Stimulated activated naive CD4-positive, alpha-beta T cell (primary cell): ENCODE measurements at regions not wholly inside any gene's neighbourhood (a gene's known extent, or its start where the extent isn't known, plus 50 kb on each side); places are given as distances from the start of the nearest gene placed in this dataset.

Experiments
- DNase-seq, 6 experiments: peaks; one replicate each; lab custom pipeline; 2025; lab: John Stamatoyannopoulos, UW

- DNase-seq, result no peak
These were observed 281.5 kb downstream of the EN1 start for GRCh38 chr2:118565786-118566540.

DNA sequence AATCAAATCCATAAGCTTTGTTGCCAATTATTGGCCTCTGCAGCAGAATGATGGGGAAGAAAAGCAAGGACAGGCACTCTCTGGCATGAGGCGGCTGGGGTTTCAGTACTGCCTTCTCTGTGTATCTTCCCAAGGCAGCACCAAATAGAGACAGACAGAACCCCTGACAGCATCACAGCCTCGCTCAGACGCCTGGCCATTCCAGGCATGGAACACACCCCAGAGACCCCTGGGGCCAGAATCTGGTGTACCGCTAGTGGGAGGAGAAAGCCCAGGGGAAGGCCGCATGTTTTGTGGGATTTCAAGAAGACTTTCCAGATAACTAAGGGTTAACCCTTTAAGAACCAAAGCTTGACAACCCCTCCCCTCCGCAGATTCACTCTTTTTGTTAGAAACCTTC, 282.1 kb downstream of the EN1 start:
- no peak for DNase-seq

GRCh38 chr2:118562144-118562543, 285.3 kb downstream of the EN1 start:
- DNase-seq, result no peak

DNA sequence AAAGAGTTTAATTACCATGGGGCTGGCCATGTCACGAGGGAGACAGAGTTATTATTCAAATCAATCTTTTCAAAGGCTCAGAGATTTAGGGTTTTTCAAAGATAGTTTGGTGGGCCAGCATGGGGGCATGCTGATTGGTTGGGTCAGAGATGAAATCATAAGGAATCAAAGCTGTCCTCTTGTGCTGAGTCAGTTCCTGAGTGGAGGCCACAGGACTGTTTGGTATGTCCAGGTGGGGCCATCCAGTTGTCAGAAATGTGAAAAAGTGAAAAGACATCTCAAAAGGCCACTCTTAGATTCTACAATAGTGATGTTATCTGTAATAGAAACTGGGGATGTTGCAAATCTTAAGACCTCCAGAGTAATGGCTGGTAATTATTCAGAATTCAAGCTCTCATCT, 288.6 kb downstream of the EN1 start:
- DNase-seq, result no peak

GRCh38 chr2:118557791-118558190, 289.7 kb downstream of the EN1 start:
- no peak for DNase-seq

DNA sequence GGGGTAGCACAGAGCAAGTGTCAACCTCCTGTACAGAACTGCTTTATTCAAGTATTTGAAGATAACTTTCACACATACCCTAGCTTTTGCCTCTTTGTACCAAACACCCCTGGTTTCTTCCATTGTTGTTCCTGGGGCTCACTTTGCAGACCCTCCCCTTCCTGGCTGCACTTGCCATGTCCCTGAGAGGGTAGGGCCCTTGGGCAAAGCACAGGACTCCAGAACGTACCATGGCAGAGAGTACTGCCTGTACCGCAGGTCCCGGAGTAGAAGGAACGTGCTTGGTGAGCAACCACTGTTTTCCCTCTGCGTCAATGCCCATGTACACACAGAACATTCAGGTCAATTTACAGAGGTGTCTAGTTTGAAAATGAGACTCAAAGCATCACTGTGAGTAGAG, 290.4 kb downstream of the EN1 start:
- DNase-seq, result no peak

DNA sequence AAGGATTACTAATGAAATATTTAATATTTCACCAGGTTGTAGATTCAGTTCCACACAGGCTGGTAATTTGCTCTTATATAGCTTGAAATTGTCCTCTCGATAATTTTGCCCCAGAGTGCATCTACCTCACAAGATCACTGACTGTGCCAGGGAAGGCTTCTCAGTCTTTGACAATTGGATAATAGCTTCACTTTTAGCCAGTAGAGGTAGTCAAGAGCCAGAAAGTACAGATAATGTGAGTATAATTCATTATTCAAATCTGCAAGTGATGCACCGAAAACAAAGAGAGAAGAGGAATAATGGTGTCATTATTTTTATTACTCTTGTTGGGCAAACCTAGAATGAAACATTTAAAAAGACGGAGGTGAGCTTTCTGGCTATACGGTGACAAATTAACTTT, 292.8 kb downstream of the EN1 start:
- DNase-seq, result no peak

DNA sequence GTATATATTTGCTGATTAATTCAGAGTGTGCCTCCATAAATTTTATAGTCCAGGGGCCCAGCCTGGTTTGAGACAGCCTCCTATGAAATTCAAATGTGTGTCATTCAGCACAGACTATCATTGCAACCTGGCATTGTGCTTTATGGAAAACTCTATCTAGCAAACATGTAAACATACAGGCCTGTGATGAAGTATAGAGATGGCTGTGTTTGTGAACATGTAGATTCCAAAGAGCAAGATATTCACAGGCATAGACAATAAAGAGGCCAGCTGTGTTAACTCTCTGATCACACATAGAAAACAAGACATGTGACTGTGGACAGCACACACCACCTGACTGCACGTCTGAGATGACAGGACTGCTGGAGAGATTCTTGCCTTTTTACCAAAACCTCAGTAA, 297.9 kb downstream of the EN1 start:
- no peak for DNase-seq

- DNase-seq, result no peak
These were observed 298.5 kb downstream of the EN1 start for GRCh38 chr2:118548880-118549488.

DNA sequence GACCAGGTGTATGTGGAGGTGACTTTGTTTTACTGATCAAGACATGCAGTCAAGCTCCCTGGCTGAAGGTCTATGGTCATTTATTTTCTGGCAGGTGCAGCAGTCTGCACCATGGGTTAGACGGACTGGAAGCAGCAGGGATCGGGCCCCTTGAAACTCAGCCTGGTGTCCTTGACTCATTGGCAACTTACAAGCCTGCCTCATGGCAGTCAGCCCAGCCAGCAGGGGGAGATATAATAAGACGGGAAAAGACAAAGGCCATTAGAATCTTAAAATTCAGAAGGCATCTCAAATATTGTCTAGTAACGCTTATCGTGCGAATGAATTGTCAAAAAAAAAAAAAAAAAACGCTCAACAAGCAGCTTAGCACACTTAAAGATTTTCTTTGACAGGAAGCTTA, 308.2 kb downstream of the EN1 start:
- DNase-seq, result no peak

GRCh38 chr2:118536306-118536705, 311.1 kb downstream of the EN1 start:
- DNase-seq, result no peak

DNA sequence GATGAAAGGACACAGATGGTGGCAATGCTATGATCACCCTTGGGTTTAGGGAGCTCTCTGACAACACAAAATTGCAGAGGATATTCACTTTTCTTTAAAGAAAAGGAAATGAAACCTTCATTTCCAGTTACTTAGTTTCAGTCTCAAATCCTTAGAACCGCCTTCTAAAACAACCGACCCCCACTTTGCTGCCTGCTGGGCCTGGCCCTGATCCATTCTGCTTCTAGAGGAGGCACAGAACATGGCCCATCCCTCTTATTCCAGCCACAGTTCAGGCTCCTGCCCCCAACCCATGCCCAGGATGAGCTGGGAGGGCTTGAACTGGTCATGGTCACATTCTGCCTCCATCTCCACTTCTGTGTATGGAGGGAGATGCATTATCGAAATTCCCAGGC, 311.6 kb downstream of the EN1 start:
- no peak for DNase-seq

GRCh38 chr2:118535171-118535817, 312.2 kb downstream of the EN1 start:
- DNase-seq, result no peak

- DNase-seq, result no peak
These were observed 316.5 kb downstream of the EN1 start for GRCh38 chr2:118530976-118531375.

- no peak for DNase-seq
These were observed 317.4 kb downstream of the EN1 start for GRCh38 chr2:118529908-118530599.

- DNase-seq, result no peak
These were observed 319.9 kb downstream of the EN1 start for GRCh38 chr2:118527571-118527970.

- DNase-seq, result no peak
These were observed 322.1 kb downstream of the EN1 start for GRCh38 chr2:118525346-118525745.

GRCh38 chr2:118524911-118525310, 322.5 kb downstream of the EN1 start:
- no peak for DNase-seq

GRCh38 chr2:118523761-118524160, 323.7 kb downstream of the EN1 start:
- DNase-seq, result no peak

GRCh38 chr2:118521960-118522359, 325.5 kb downstream of the EN1 start:
- no peak for DNase-seq

DNA sequence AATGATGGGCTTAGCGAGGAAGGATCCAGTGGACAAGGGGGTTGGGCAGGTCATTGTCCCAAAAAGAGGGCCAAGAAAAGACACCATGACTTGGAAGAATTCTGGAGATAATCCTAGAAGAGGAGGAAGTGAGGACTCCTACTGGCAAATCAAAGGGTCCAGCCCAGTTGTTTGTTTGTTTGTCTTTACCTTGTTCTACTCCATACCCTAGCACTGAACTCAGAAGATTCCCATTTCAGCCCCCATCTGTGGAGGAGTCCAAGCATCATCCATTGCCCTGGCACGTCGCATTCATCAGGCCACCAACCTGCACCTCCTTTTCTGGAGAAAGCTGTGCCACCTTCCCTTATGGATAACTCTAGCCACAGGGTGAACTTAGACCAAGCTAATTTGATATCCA, 326.2 kb downstream of the EN1 start:
- no peak for DNase-seq

GRCh38 chr2:118520246-118520645, 327.2 kb downstream of the EN1 start:
- no peak for DNase-seq

GRCh38 chr2:118519511-118519910, 327.9 kb downstream of the EN1 start:
- DNase-seq, result no peak
